NCI-H187 treated with DMSO at 0.1 percent for 48 hours (cell line): ENCODE measurements at regions not wholly inside any gene's neighbourhood (a gene's known extent, or its start where the extent isn't known, plus 50 kb on each side); places are given as distances from the start of the nearest gene placed in this dataset.

Experiments
- DNase-seq: peaks from one replicate; lab custom pipeline; 2025; lab: John Stamatoyannopoulos, UW

DNA sequence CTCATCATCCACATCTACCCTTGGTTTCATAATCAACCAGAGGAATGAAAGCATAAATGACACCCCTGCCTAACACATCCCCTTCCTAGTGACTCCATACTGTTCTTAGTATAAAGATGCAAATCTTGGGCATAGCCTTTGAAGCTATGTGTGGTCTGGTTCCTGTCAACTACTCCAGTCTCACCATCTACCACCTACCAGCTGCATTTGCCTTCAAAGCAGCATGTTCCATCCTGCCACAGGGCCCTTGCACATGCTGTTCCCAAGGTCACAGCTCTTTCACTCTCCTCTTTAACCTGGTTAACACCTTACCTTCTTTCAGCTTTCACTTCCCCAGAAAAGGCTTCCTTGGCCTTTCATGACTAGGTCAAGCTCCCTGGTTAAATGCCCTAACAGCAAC, 62.3 kb upstream of the ARHGEF3 start:
- DNase-seq, result no peak

GRCh38 chr3:56862352-56863062, 60.8 kb upstream of the ARHGEF3 start:
- DNase-seq, result no peak

DNA sequence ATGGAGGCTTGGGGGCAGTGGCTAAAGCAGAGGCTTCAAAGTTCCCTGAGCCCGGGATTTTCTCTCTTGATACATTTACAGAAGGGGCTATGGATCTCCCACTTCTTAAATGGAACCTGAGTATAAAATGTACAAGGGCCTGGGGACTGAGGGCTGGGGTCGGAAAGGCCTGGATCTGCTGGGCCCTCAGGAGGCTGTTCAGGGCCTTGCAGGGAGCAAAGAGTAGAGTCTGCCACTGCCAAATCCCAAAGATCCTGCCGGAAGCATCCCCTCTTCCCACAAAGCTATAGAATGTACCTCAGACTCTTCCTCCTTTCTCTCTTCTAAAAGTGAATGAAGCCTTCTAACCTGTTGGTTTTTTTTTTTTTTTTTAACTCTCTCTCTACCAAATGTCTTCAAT, 59.8 kb upstream of the ARHGEF3 start:
- no peak for DNase-seq

GRCh38 chr3:56860939-56861338, 59.2 kb upstream of the ARHGEF3 start:
- no peak for DNase-seq

DNA sequence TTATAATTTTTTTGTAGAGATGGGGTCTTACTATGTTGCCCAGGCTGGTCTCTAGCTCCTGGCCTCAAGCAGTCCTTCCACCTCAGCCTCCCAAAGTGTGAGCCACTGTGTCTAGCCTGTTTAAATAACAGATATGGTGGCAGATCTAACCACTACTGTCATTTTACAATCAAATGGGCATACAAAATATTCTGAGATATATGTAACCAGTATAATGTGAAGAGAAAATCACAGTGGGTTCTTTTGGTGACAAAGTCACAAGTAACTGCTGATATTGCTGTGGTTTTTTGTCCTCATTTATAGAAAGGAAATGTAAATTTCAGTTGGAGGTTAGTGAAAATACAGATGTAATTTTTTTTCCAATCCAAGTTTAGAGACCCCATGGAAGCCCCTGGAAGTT, 58.6 kb upstream of the ARHGEF3 start:
- no peak for DNase-seq

DNA sequence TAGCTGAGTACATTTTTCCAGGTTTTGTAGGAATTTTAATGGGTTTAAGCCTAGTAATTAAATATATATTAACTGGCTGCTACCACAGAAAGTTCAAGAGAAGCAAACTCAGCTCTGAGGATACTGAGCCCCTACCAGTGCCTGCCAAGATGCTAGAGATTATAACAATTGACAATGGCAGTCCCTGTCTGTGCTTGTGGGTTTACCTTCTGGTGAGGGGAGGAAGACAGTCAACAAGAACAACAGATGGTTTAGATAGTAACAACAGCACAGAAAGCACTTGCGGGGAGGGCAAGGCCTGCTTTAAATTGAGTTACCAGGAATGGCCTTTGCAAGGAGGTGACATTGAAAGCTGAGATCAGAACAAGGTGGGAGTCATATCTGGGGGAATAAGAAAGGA, 56.6 kb upstream of the ARHGEF3 start:
- no peak for DNase-seq

- DNase-seq, result no peak
These were observed 55.4 kb upstream of the ARHGEF3 start for GRCh38 chr3:56857178-56857577.

DNA sequence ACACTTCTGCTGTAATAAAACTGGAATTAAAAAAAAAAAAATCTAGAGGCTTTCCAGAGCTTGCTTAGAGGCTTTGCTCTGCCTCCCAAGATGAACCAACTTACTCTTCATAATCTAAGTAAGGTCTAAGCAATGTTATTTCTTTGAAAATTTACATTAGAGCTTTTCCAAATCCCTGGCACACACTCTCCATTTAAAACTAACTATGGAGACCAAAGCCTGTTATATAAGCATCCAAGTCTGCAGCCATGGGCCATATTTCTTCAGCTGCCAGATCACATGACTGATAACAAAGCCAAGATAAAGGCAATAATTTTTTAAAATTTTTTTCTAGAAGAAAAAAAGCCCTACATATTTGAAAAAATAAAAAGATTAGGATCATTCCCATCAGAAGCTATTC, 55.0 kb upstream of the ARHGEF3 start:
- no peak for DNase-seq

- no peak for DNase-seq
These were observed 54.2 kb upstream of the ARHGEF3 start for GRCh38 chr3:56855856-56856512.

- no peak for DNase-seq
These were observed 53.3 kb upstream of the ARHGEF3 start for GRCh38 chr3:56854856-56855611.

- no peak for DNase-seq
These were observed 50.5 kb upstream of the ARHGEF3 start for GRCh38 chr3:56851966-56852884.
